ENCODE measurements at regions not wholly inside any gene's neighbourhood (a gene's known extent, or its start where the extent isn't known, plus 50 kb on each side); places are given as distances from the start of the nearest gene placed in this dataset.

DNA sequence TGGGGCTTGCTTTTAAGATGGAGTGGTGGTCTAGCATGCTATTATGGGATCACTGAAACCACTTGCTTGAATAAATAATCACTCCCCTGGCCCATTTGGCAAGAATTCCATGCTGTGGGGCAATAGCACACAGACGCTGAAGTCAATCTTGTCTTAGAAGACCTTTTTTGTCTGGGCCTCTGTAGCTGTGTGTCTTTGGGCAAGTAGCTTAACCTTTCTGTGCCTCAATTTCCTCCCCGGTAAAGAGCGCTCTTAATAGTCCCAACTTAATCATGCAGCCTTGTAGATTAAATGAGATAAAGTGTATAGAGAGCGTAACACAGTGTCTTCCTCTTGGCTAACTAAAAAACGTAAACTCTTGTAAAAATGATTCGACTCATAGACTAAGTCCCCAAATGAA is 125.4 kb upstream of the IGSF21 start:
- TF ChIP-seq POLR2A (IDR thresholded peaks at IDR 0.05): no peak
- TF ChIP-seq, protein P1, sequence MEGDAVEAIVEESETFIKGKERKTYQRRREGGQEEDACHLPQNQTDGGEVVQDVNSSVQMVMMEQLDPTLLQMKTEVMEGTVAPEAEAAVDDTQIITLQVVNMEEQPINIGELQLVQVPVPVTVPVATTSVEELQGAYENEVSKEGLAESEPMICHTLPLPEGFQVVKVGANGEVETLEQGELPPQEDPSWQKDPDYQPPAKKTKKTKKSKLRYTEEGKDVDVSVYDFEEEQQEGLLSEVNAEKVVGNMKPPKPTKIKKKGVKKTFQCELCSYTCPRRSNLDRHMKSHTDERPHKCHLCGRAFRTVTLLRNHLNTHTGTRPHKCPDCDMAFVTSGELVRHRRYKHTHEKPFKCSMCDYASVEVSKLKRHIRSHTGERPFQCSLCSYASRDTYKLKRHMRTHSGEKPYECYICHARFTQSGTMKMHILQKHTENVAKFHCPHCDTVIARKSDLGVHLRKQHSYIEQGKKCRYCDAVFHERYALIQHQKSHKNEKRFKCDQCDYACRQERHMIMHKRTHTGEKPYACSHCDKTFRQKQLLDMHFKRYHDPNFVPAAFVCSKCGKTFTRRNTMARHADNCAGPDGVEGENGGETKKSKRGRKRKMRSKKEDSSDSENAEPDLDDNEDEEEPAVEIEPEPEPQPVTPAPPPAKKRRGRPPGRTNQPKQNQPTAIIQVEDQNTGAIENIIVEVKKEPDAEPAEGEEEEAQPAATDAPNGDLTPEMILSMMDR (IDR thresholded peaks at IDR 0.05): no peak
- no peak for DNase-seq (ENCODE audit: low spot score in 2 of 2)
- 79 to 83% methylated on average over 6 of the region's 6 CpGs for WGBS, 2 donors
- H3K4me3 ChIP-seq (ENCODE audit: low read depth, poor library complexity, severe bottlenecking): no peak overlapping the region
- intact Hi-C loops (cut with DNase I; ENCODE audit: low total_unique reads): no loop called here

DNA sequence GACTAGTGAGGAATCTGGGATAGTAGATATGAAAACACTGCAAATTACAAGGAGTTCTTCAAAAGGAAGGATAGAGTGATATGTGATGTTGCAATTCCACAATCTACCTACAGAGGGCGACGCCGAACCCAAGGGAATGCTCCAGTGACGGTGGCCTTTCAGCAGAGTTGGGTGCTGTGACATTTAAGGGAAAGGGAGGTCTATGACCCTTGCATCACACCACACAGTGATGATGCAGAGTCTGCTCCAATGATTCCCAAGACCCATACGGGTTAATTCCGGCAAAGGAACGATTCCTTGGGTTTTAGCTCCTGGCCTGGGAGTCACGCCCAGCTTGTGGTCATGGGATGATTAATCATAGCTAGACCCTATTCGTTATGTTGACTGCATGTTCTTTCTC is 123.0 kb upstream of the IGSF21 start:
- no peak overlapping the region for H3K4me3 ChIP-seq (ENCODE audit: low read depth, poor library complexity, severe bottlenecking)
- 31% methylated on average over 9 of the region's 9 CpGs for WGBS, 2 donors
- intact Hi-C loops (cut with DNase I; ENCODE audit: low total_unique reads): no loop called here
- TF ChIP-seq POLR2A (IDR thresholded peaks at IDR 0.05): no peak
- TF ChIP-seq, protein P1 (IDR thresholded peaks at IDR 0.05): no peak
- DNase-seq (ENCODE audit: low spot score in 2 of 2): no peak

DNA sequence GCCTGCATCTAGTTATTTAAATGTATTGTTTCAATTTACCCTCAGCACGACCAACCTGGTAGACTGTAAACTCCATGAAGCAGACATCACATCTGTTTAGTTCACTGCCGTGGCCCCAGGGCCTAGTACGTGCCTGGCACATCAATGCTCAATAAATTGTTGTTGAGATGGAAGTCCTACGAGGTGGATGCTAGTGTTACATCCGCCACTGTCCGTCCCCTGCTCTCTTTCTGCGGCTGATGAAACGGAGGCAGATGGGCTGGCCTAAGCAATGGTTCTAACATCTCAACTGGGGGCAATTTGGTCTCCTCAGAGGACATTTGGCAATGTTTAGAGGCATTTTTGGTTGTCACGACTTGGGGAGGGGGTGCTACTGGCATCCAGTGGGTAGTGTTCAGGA is 121.4 kb upstream of the IGSF21 start:
- WGBS, 2 donors: 48 to 62% methylated on average over 9 of the region's 9 CpGs
- intact Hi-C loops (cut with DNase I; ENCODE audit: low total_unique reads): no loop called here
- no peak for DNase-seq (ENCODE audit: low spot score in 2 of 2)
- no peak overlapping the region for H3K4me3 ChIP-seq (ENCODE audit: low read depth, poor library complexity, severe bottlenecking)
- TF ChIP-seq, protein P1 (IDR thresholded peaks at IDR 0.05): no peak
- no peak for TF ChIP-seq POLR2A (IDR thresholded peaks at IDR 0.05)

DNA sequence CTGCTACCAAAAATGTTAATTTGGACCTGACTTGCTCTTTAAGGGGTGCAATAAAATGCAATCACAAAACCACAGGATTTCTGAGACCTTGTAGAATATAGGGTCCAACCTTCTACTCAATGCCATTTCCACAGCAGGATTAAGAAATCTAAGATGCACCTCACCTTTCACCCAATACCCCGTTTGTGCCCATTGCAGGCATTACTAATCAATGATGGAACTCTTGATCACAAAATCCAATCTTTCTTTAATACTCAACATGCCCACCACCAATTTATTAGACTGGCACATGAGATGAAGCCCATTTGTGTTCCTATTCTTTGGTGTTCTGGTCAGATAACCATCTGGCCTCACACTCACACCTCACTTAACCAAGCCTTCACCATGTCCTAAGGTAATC is 117.2 kb upstream of the IGSF21 start:
- no peak for DNase-seq (ENCODE audit: low spot score in 2 of 2)
- H3K4me3 ChIP-seq (ENCODE audit: low read depth, poor library complexity, severe bottlenecking): no peak overlapping the region
- intact Hi-C loops (cut with DNase I; ENCODE audit: low total_unique reads): no loop called here
- 66 to 79% methylated on average over 1 of the region's 1 CpG for WGBS, 2 donors
- TF ChIP-seq POLR2A (IDR thresholded peaks at IDR 0.05): no peak
- TF ChIP-seq, protein P1 (IDR thresholded peaks at IDR 0.05): no peak

DNA sequence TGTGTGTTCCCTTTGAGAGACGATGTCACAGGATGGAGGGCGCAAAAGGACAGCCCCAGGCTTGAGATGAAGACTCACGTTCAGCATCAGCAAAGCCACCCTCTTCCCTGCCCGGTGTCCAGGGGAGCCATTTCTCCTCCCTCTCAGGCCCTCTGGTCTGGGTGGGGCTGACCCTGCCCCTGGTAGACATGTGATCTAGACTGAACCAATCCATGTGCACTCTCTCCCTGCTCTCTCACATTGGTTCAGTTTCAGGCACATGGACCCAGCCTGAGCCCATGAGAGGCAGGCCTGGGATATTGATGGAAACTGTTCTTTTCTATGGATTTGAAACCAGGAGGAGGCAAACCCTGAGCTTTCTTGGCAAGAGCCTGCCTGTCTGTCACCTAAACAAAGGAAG is 115.6 kb upstream of the IGSF21 start:
- intact Hi-C loops (cut with DNase I; ENCODE audit: low total_unique reads): no loop called here
- 73 to 78% methylated on average over 4 of the region's 4 CpGs for WGBS, 2 donors
- TF ChIP-seq POLR2A (IDR thresholded peaks at IDR 0.05): no peak
- TF ChIP-seq, protein P1 (IDR thresholded peaks at IDR 0.05): no peak
- DNase-seq (ENCODE audit: low spot score in 2 of 2): no peak
- H3K4me3 ChIP-seq (ENCODE audit: low read depth, poor library complexity, severe bottlenecking): no peak overlapping the region

DNA sequence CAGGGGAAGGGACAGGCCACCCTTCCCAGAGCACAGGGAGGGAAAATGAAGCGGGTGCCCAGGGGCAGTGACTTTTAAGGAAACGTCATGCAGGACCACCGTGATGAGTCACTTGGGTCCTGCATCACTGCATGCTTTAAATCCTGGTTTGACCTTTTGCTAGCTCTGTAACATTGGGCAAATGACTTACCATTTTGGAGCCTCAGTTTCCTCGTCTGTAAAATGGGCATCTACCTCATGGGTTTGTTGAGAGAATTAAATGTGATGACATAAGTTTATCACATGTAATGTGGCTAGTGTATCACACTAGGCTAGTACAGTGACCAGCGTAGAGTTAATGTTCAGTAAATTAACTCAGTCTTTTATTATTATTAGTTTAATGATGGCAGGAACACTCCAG is 114.8 kb upstream of the IGSF21 start:
- WGBS, 2 donors: 75 to 87% methylated on average over 5 of the region's 5 CpGs
- intact Hi-C loops (cut with DNase I; ENCODE audit: low total_unique reads): no loop called here
- no peak overlapping the region for H3K4me3 ChIP-seq (ENCODE audit: low read depth, poor library complexity, severe bottlenecking)
- no peak for DNase-seq (ENCODE audit: low spot score in 2 of 2)
- no peak for TF ChIP-seq POLR2A (IDR thresholded peaks at IDR 0.05)
- TF ChIP-seq, protein P1 (IDR thresholded peaks at IDR 0.05): no peak
